A549 (cell line): ENCODE measurements at regions not wholly inside any gene's neighbourhood (a gene's known extent, or its start where the extent isn't known, plus 50 kb on each side); places are given as distances from the start of the nearest gene placed in this dataset.

Source experiments
- CBX8 ChIP-seq: fragments of 200-600 bp; sonication (generic); IDR thresholded peaks from 2 replicates; pipeline ENCODE4 v1.6.1; 2016
- CHD4 ChIP-seq: fragments of 200-600 bp; sonication (generic); IDR thresholded peaks from 2 replicates; pipeline ENCODE4 v1.6.1; 2016; ENCODE audit warnings: antibody characterized with exemption, mild to moderate bottlenecking, borderline replicate concordance
- CTCF ChIP-seq: fragments of >200 bp; sonication (Bioruptor Twin); formaldehyde crosslinking; IDR thresholded peaks from 3 replicates; pipeline ENCODE4 v1.5.1; 2016
- MAX ChIP-seq: IDR thresholded peaks from 2 replicates; pipeline ENCODE4 v1.6.1; 2012
- PHF8 ChIP-seq: fragments of 200-600 bp; sonication (generic); IDR thresholded peaks from 2 replicates; pipeline ENCODE4 v1.6.1; 2016; ENCODE audit warnings: low read depth, mild to moderate bottlenecking, antibody characterized with exemption, moderate library complexity, borderline replicate concordance
- ZFP36 ChIP-seq: fragments of 450-650 bp; IDR thresholded peaks from 2 replicates; pipeline ENCODE4 v1.6.1; 2014; ENCODE audit warnings: borderline replicate concordance; ENCODE audit not compliant: partially characterized antibody

- TF ChIP-seq CTCF, result no peak
- no peak for TF ChIP-seq CHD4
- no peak for TF ChIP-seq CBX8
- no peak for TF ChIP-seq MAX
- no peak for TF ChIP-seq ZFP36
- no peak for TF ChIP-seq PHF8
These were observed 153.1 kb downstream of the GC start for GRCh38 chr4:71630803-71631202.
